Stimulated activated naive CD8-positive, alpha-beta T cell treated with anti-CD3 and anti-CD28 coated beads, Interleukin-15, Interleukin-2, amounts not matched to agents 100 ng/mL and 50 ng/mL, for 24 hours (primary cell): ENCODE measurements at regions not wholly inside any gene's neighbourhood (a gene's known extent, or its start where the extent isn't known, plus 50 kb on each side); places are given as distances from the start of the nearest gene placed in this dataset.
"Not testable (repeated sequence)": the region's sequence is repeated elsewhere in the genome, so short reads cannot be mapped to it uniquely, and the experiment has no call there.

Experiments
- H3K27ac Mint-ChIP-seq: one replicate; pipeline ENCODE4 v1.8.0; 2021; ENCODE audit warnings: mild to moderate bottlenecking, mixed read lengths
- H3K27me3 Mint-ChIP-seq: one replicate; pipeline ENCODE4 v1.8.0; 2021; ENCODE audit warnings: mixed read lengths
- H3K36me3 Mint-ChIP-seq: one replicate; pipeline ENCODE4 v1.8.0; 2021; ENCODE audit warnings: low read depth, mixed read lengths
- H3K4me1 Mint-ChIP-seq: one replicate; pipeline ENCODE4 v1.8.0; 2021; ENCODE audit warnings: low read depth, mixed read lengths
- H3K4me3 Mint-ChIP-seq: one replicate; pipeline ENCODE4 v1.8.0; 2021; ENCODE audit warnings: mild to moderate bottlenecking, mixed read lengths
- H3K9me3 Mint-ChIP-seq: one replicate; pipeline ENCODE4 v1.8.0; 2021; ENCODE audit warnings: mixed read lengths

GRCh38 chr6:91926827-91927226 is 1340.0 kb upstream of the MAP3K7 start:
- Mint-ChIP-seq H3K36me3 (no peaks in the 10 kb centered on the region), H3K27me3 (no peaks in the 10 kb centered on the region), H3K27ac (no peak overlapping the region), H3K4me1 (no peaks in the 10 kb centered on the region), H3K9me3 (peaks cover 13% of the 10 kb centered on the region), H3K4me3 (no peak overlapping the region)

DNA sequence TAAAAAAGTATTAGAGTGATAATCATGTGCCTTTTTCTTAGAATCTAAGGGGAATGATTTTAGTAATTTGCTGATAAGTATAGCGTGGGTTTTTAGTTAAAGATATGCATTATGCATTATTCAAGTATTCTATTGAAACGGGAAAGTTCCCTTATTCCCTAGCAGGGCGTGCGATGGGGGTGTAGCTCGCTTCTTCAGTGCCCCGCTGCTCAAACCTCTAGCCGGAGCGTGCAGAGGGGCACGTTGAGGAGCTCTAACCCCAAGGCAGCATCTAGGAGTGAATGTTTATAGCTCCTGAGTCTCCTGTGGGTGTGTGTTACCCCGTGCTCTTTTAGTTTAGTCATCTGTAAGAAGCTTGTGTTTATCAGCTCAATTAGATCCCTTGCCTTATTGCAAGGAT is 1339.5 kb upstream of the MAP3K7 start:
- Mint-ChIP-seq H3K9me3 (peaks cover 13% of the 10 kb centered on the region), H3K27ac (no peak overlapping the region), H3K36me3 (no peaks in the 10 kb centered on the region), H3K4me1 (no peaks in the 10 kb centered on the region), H3K4me3 (no peak overlapping the region), H3K27me3 (no peaks in the 10 kb centered on the region)

GRCh38 chr6:91911945-91912344 is 1325.1 kb upstream of the MAP3K7 start:
- Mint-ChIP-seq H3K27me3 (no peaks in the 10 kb centered on the region), H3K4me1 (no peaks in the 10 kb centered on the region), H3K9me3 (peaks cover 8% of the 10 kb centered on the region), H3K36me3 (no peaks in the 10 kb centered on the region), H3K4me3 (no peak overlapping the region), H3K27ac (no peak overlapping the region)

GRCh38 chr6:91904586-91905164 is 1317.8 kb upstream of the MAP3K7 start:
- Mint-ChIP-seq H3K4me1 (no peaks in the 10 kb centered on the region), H3K9me3 (peaks cover 11% of the 10 kb centered on the region), H3K27me3 (no peaks in the 10 kb centered on the region), H3K4me3 (no peak overlapping the region), H3K27ac (no peak overlapping the region), H3K36me3 (no peaks in the 10 kb centered on the region)

GRCh38 chr6:91895599-91896285 is 1308.9 kb upstream of the MAP3K7 start:
- H3K36me3 Mint-ChIP-seq: no peaks in the 10 kb centered on the region
- H3K27ac Mint-ChIP-seq: no peak overlapping the region

GRCh38 chr6:91886183-91886795 is 1299.4 kb upstream of the MAP3K7 start:
- H3K36me3 Mint-ChIP-seq: no peaks in the 10 kb centered on the region
- H3K27me3 Mint-ChIP-seq: no peaks in the 10 kb centered on the region
- H3K4me3 Mint-ChIP-seq: no peak overlapping the region

More at GRCh38 chr6:91895599-91896285, 1308.9 kb upstream of the MAP3K7 start:
- H3K4me1 Mint-ChIP-seq: no peaks in the 10 kb centered on the region
- peaks cover 13% of the 10 kb centered on the region for H3K9me3 Mint-ChIP-seq
- no peaks in the 10 kb centered on the region for H3K27me3 Mint-ChIP-seq
- H3K4me3 Mint-ChIP-seq: no peak overlapping the region

DNA sequence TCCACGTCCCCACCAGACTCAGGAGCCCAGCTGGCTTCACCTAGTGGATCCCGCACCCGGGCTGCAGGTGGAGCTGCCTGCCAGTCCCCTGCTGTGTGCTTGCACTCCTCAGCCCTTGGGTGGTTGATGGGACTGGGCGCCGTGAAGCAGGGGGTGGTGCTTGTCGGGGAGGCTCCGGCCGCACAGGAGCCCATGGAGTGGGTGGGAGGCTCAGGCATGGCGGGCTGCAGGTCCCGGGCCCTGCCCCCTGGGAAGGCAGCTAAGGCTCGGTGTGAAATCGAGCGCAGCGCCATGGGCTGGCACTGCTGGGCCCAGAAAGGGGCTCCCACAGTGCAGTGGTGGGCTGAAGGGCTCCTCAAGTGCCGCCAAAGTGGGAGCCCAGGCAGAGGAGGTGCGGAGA is 1294.9 kb upstream of the MAP3K7 start:
- H3K4me1 Mint-ChIP-seq, H3K36me3 Mint-ChIP-seq, H3K4me3 Mint-ChIP-seq, H3K27me3 Mint-ChIP-seq, H3K27ac Mint-ChIP-seq: not testable (repeated sequence)
- H3K9me3 Mint-ChIP-seq: peaks cover 19% of the 10 kb centered on the region

More at GRCh38 chr6:91886183-91886795, 1299.4 kb upstream of the MAP3K7 start:
- no peak overlapping the region for H3K27ac Mint-ChIP-seq
- H3K9me3 Mint-ChIP-seq: peaks cover 23% of the 10 kb centered on the region
- no peaks in the 10 kb centered on the region for H3K4me1 Mint-ChIP-seq

DNA sequence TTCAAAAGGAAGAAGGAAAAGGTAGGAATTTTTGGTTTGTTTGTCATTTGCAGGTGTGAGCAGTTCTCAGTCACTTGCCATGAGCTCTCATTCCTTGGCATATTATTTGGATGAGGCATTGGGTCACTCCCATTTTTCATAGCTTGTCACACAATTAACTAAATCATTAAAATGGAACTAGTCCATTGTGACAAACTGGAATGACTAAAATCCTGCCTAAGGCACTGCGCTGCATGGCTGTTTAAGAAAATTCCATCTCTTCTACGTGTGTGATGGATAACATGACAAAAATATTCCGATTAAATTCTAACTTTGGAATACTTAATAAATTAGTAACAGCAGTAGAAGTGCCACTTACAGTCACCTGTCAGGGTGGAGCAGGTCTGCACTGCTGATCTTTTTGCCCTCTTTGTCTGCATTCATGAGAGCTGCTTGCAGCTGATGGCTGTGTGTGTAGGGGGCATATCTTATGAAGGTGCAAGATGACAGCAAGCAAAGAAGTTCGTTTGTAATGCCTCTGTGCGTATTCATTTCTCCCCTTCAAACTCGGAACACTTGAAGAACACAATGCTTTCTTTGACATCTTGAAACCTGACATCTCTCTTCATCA is 1292.6 kb upstream of the MAP3K7 start:
- H3K27me3 Mint-ChIP-seq: no peaks in the 10 kb centered on the region
- no peak overlapping the region for H3K4me3 Mint-ChIP-seq
- peaks cover 8% of the 10 kb centered on the region for H3K9me3 Mint-ChIP-seq
- no peaks in the 10 kb centered on the region for H3K36me3 Mint-ChIP-seq
- no peak overlapping the region for H3K27ac Mint-ChIP-seq
- H3K4me1 Mint-ChIP-seq: no peaks in the 10 kb centered on the region

- H3K27me3 Mint-ChIP-seq: no peaks in the 10 kb centered on the region
- no peaks in the 10 kb centered on the region for H3K4me1 Mint-ChIP-seq
- H3K9me3 Mint-ChIP-seq: peaks cover 4% of the 10 kb centered on the region
- no peaks in the 10 kb centered on the region for H3K36me3 Mint-ChIP-seq
- no peak overlapping the region for H3K27ac Mint-ChIP-seq
- no peak overlapping the region for H3K4me3 Mint-ChIP-seq
These were observed 1291.1 kb upstream of the MAP3K7 start for GRCh38 chr6:91877994-91878393.

- Mint-ChIP-seq H3K4me3 (no peak overlapping the region), H3K9me3 (peaks cover 4% of the 10 kb centered on the region), H3K4me1 (no peaks in the 10 kb centered on the region), H3K27ac (no peak overlapping the region), H3K36me3 (no peaks in the 10 kb centered on the region), H3K27me3 (no peaks in the 10 kb centered on the region)
These were observed 1288.1 kb upstream of the MAP3K7 start for GRCh38 chr6:91874971-91875370.

- Mint-ChIP-seq H3K4me1 (no peaks in the 10 kb centered on the region), H3K27ac (no peak overlapping the region), H3K9me3 (no peaks in the 10 kb centered on the region), H3K27me3 (no peaks in the 10 kb centered on the region), H3K36me3 (no peaks in the 10 kb centered on the region), H3K4me3 (no peak overlapping the region)
These were observed 1281.8 kb upstream of the MAP3K7 start for GRCh38 chr6:91868539-91869202.

DNA sequence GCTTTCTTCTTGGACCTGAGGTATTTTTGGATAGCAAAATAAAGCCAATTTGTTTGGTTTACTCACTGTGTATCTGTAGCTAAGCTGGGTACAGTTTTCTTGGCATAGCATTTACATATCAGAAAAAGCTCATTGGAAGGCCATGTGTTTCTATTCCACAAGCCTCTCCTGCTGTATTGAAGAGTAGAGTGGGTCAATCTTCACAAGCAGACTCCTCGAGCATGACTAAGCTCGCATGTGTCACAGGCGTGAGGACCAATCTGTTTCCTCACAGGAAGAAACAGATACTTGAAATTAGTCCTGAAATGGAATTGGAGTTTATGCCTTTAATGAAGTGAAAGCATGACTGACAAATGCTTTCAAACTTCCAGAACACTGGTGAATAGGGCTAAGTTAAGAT is 1279.0 kb upstream of the MAP3K7 start:
- Mint-ChIP-seq H3K27me3 (no peaks in the 10 kb centered on the region), H3K36me3 (no peaks in the 10 kb centered on the region), H3K9me3 (no peaks in the 10 kb centered on the region), H3K4me3 (no peak overlapping the region), H3K27ac (no peak overlapping the region), H3K4me1 (no peaks in the 10 kb centered on the region)

- no peaks in the 10 kb centered on the region for H3K4me1 Mint-ChIP-seq
- H3K27me3 Mint-ChIP-seq: no peaks in the 10 kb centered on the region
- no peak overlapping the region for H3K27ac Mint-ChIP-seq
- no peak overlapping the region for H3K4me3 Mint-ChIP-seq
- no peaks in the 10 kb centered on the region for H3K36me3 Mint-ChIP-seq
- no peaks in the 10 kb centered on the region for H3K9me3 Mint-ChIP-seq
These were observed 1278.0 kb upstream of the MAP3K7 start for GRCh38 chr6:91864911-91865310.

GRCh38 chr6:91860541-91861335 is 1273.9 kb upstream of the MAP3K7 start:
- H3K4me3 Mint-ChIP-seq: no peak overlapping the region
- H3K4me1 Mint-ChIP-seq: no peaks in the 10 kb centered on the region
- H3K36me3 Mint-ChIP-seq: no peaks in the 10 kb centered on the region
- H3K9me3 Mint-ChIP-seq: no peaks in the 10 kb centered on the region
- H3K27me3 Mint-ChIP-seq: no peaks in the 10 kb centered on the region
- no peak overlapping the region for H3K27ac Mint-ChIP-seq
